ENCODE measurements at regions not wholly inside any gene's neighbourhood (a gene's known extent, or its start where the extent isn't known, plus 50 kb on each side); places are given as distances from the start of the nearest gene placed in this dataset.
"Not testable (repeated sequence)": the region's sequence is repeated elsewhere in the genome, so short reads cannot be mapped to it uniquely, and the experiment has no call there.

DNA sequence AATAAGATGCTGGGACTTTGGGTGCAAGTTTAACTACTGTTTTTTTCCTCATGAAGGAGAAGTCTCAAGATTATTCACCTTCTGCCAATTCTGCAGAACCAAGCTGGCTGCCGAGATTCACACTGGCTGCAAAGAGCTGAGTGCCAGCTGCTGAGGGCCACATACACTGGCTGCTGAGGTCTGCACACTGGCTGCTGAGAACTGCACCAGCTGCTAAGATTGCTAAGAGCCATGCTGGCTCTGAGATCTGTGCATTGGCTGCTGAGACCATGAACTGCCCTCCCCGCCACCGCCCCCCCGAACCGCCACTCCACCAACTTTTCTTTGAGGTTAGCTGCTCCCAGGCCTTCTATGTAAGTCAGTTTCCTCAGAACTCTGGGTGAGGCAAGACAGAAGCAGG lies 330.3 kb downstream of the CBLL2 start:
- H4K8ac ChIP-seq (ENCODE audit: low read depth, low read length) = no peak overlapping the region
- no peak overlapping the region for H4K91ac ChIP-seq (ENCODE audit: low read depth, low read length, poor library complexity)
- no peaks in the 10 kb centered on the region for H3K9me3 ChIP-seq (replicated peaks in 1 of 2; ENCODE audit: control insufficient read depth in 2 of 2, insufficient read depth in 1 of 2, low read depth in 1 of 2, low read length in 2 of 2)
- no peak overlapping the region for H3K9ac ChIP-seq (ENCODE audit: low read depth, low read length, poor library complexity)
- no peak overlapping the region for H3K4me3 ChIP-seq (ENCODE audit: low read length in 2 of 2)
- H3K27me3 ChIP-seq (ENCODE audit: control insufficient read depth in 3 of 3, insufficient read depth in 3 of 3, low read depth in 1 of 3, low read length in 3 of 3) = no peaks in the 10 kb centered on the region
- no peak overlapping the region for H2BK120ac ChIP-seq (ENCODE audit: low read depth, low read length)
- WGBS, 2 donors (ENCODE audit: extremely low coverage in 2 of 2, insufficient read length in 2 of 2, insufficient replicate concordance in 1 of 2) = no CpG with 5 or more reads among the region's 5 CpGs
- H3K14ac ChIP-seq (ENCODE audit: low read length) = no peak overlapping the region
- H3K4ac ChIP-seq (ENCODE audit: low read length) = no peak overlapping the region
- H2BK12ac ChIP-seq (ENCODE audit: low read length) = no peak overlapping the region
- no peak overlapping the region for H2AK5ac ChIP-seq (ENCODE audit: low read depth, low read length)
- H3K27ac ChIP-seq (replicated peaks; ENCODE audit: low read length) = no peak overlapping the region
- H3K18ac ChIP-seq (ENCODE audit: low read length) = no peak overlapping the region
- H3K4me1 ChIP-seq (ENCODE audit: control insufficient read depth in 2 of 2, insufficient read depth in 1 of 2, low read depth in 1 of 2, low read length in 2 of 2) = no peaks in the 10 kb centered on the region
- no peak overlapping the region for H2AFZ ChIP-seq (ENCODE audit: low read length)
- no peaks in the 10 kb centered on the region for H3K79me1 ChIP-seq (ENCODE audit: low read depth, low read length)
- H3K36me3 ChIP-seq (replicated peaks in 1 of 2; ENCODE audit: control insufficient read depth in 2 of 2, insufficient read depth in 2 of 2, low read length in 2 of 2) = no peaks in the 10 kb centered on the region
- H2BK15ac ChIP-seq (ENCODE audit: low read length) = no peak overlapping the region
- no peak for DNase-seq (ENCODE audit: low spot score)
- H3K23ac ChIP-seq (ENCODE audit: low read depth, low read length, poor library complexity) = no peak overlapping the region
- no peak overlapping the region for H3K4me2 ChIP-seq (ENCODE audit: insufficient read depth, low read length, poor library complexity, severe bottlenecking)
- H2BK5ac ChIP-seq (ENCODE audit: low read length) = no peak overlapping the region

- not testable (repeated sequence) for H3K27ac ChIP-seq (replicated peaks; ENCODE audit: low read length); H4K8ac ChIP-seq (ENCODE audit: low read depth, low read length); H2AFZ ChIP-seq (ENCODE audit: low read length); DNase-seq (ENCODE audit: low spot score); H3K79me1 ChIP-seq (ENCODE audit: low read depth, low read length); H3K4me3 ChIP-seq (ENCODE audit: low read length in 2 of 2); H3K9me3 ChIP-seq (replicated peaks in 1 of 2; ENCODE audit: control insufficient read depth in 2 of 2, insufficient read depth in 1 of 2, low read depth in 1 of 2, low read length in 2 of 2); H3K27me3 ChIP-seq (ENCODE audit: control insufficient read depth in 3 of 3, insufficient read depth in 3 of 3, low read depth in 1 of 3, low read length in 3 of 3); H3K14ac ChIP-seq (ENCODE audit: low read length); H2BK120ac ChIP-seq (ENCODE audit: low read depth, low read length); H3K9ac ChIP-seq (ENCODE audit: low read depth, low read length, poor library complexity); H2BK12ac ChIP-seq (ENCODE audit: low read length); H3K18ac ChIP-seq (ENCODE audit: low read length); H3K4me1 ChIP-seq (ENCODE audit: control insufficient read depth in 2 of 2, insufficient read depth in 1 of 2, low read depth in 1 of 2, low read length in 2 of 2); H3K4me2 ChIP-seq (ENCODE audit: insufficient read depth, low read length, poor library complexity, severe bottlenecking); H3K4ac ChIP-seq (ENCODE audit: low read length); H2BK5ac ChIP-seq (ENCODE audit: low read length); H2AK5ac ChIP-seq (ENCODE audit: low read depth, low read length); H3K23ac ChIP-seq (ENCODE audit: low read depth, low read length, poor library complexity); H3K36me3 ChIP-seq (replicated peaks in 1 of 2; ENCODE audit: control insufficient read depth in 2 of 2, insufficient read depth in 2 of 2, low read length in 2 of 2); H4K91ac ChIP-seq (ENCODE audit: low read depth, low read length, poor library complexity); H2BK15ac ChIP-seq (ENCODE audit: low read length)
- WGBS, 2 donors (ENCODE audit: extremely low coverage in 2 of 2, insufficient read length in 2 of 2, insufficient replicate concordance in 1 of 2) = no CpG with 5 or more reads among the region's 15 CpGs
These were observed 336.7 kb downstream of the CBLL2 start for GRCh38 chrX:22609452-22609851.

DNA sequence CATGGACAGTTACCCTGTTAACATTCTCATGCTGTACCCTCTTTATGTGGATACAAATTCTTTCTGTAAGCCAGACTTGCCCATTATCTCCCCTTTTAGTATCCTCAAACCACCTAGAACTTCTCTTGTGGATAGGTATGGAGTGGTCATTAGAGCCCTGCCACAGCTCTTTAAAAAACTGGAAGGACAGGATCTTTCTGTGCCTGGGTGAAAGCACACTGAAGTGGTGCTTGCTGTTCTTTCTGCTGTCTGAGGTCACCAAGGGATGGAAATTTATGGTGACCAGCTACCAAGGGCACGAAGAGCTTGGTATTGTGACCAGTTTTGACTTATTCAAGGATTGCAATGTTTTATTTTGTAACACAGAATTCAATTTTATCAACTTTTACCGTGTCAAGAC lies 344.2 kb downstream of the CBLL2 start:
- H3K18ac ChIP-seq (ENCODE audit: low read length) = no peak overlapping the region
- no peak for DNase-seq (ENCODE audit: low spot score)
- H2BK15ac ChIP-seq (ENCODE audit: low read length) = no peak overlapping the region
- no peak overlapping the region for H4K8ac ChIP-seq (ENCODE audit: low read depth, low read length)
- H3K36me3 ChIP-seq (replicated peaks in 1 of 2; ENCODE audit: control insufficient read depth in 2 of 2, insufficient read depth in 2 of 2, low read length in 2 of 2) = no peaks in the 10 kb centered on the region
- H2BK5ac ChIP-seq (ENCODE audit: low read length) = no peak overlapping the region
- H3K4me3 ChIP-seq (ENCODE audit: low read length in 2 of 2) = no peak overlapping the region
- no peak overlapping the region for H2AFZ ChIP-seq (ENCODE audit: low read length)
- H3K79me1 ChIP-seq (ENCODE audit: low read depth, low read length) = no peaks in the 10 kb centered on the region
- no peak overlapping the region for H2BK12ac ChIP-seq (ENCODE audit: low read length)
- no peak overlapping the region for H2AK5ac ChIP-seq (ENCODE audit: low read depth, low read length)
- H3K27ac ChIP-seq (replicated peaks; ENCODE audit: low read length) = no peak overlapping the region
- no CpG with 5 or more reads among the region's 2 CpGs for WGBS, 2 donors (ENCODE audit: extremely low coverage in 2 of 2, insufficient read length in 2 of 2, insufficient replicate concordance in 1 of 2)
- no peaks in the 10 kb centered on the region for H3K4me1 ChIP-seq (ENCODE audit: control insufficient read depth in 2 of 2, insufficient read depth in 1 of 2, low read depth in 1 of 2, low read length in 2 of 2)
- H3K23ac ChIP-seq (ENCODE audit: low read depth, low read length, poor library complexity) = no peak overlapping the region
- no peak overlapping the region for H3K14ac ChIP-seq (ENCODE audit: low read length)
- H3K4me2 ChIP-seq (ENCODE audit: insufficient read depth, low read length, poor library complexity, severe bottlenecking) = no peak overlapping the region
- H4K91ac ChIP-seq (ENCODE audit: low read depth, low read length, poor library complexity) = no peak overlapping the region
- H2BK120ac ChIP-seq (ENCODE audit: low read depth, low read length) = no peak overlapping the region
- H3K4ac ChIP-seq (ENCODE audit: low read length) = no peak overlapping the region
- no peak overlapping the region for H3K9ac ChIP-seq (ENCODE audit: low read depth, low read length, poor library complexity)
- H3K27me3 ChIP-seq (ENCODE audit: control insufficient read depth in 3 of 3, insufficient read depth in 3 of 3, low read depth in 1 of 3, low read length in 3 of 3) = no peaks in the 10 kb centered on the region
- no peaks in the 10 kb centered on the region for H3K9me3 ChIP-seq (replicated peaks in 1 of 2; ENCODE audit: control insufficient read depth in 2 of 2, insufficient read depth in 1 of 2, low read depth in 1 of 2, low read length in 2 of 2)

DNA sequence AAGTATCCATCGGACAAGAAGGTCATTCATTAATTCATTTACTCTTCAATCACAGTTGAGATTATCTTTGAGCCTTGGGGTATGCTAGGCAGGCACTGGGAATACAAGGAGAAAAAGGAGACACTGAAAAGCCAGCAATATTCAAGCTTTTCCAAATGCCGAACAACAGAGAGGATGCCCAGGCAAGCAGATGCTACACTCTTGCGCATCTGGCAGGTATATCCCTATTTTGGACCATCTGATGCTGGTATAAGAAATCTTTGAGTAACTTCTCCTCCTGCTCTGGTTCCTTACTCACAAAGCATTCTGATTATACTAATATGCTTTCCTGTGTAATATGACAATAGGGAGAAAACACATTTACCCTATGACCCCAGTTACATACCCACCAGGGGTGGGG lies 354.9 kb downstream of the CBLL2 start:
- Histone ChIP-seq H3K4me1 (ENCODE audit: control insufficient read depth in 2 of 2, insufficient read depth in 1 of 2, low read depth in 1 of 2, low read length in 2 of 2) (no peaks in the 10 kb centered on the region), H4K91ac (ENCODE audit: low read depth, low read length, poor library complexity) (no peak overlapping the region), H4K8ac (ENCODE audit: low read depth, low read length) (no peak overlapping the region), H3K27me3 (ENCODE audit: control insufficient read depth in 3 of 3, insufficient read depth in 3 of 3, low read depth in 1 of 3, low read length in 3 of 3) (no peaks in the 10 kb centered on the region), H3K9ac (ENCODE audit: low read depth, low read length, poor library complexity) (no peak overlapping the region), H3K18ac (ENCODE audit: low read length) (no peak overlapping the region), H3K4me2 (ENCODE audit: insufficient read depth, low read length, poor library complexity, severe bottlenecking) (no peak overlapping the region), H3K27ac (replicated peaks; ENCODE audit: low read length) (no peak overlapping the region), H3K9me3 (replicated peaks in 1 of 2; ENCODE audit: control insufficient read depth in 2 of 2, insufficient read depth in 1 of 2, low read depth in 1 of 2, low read length in 2 of 2) (no peaks in the 10 kb centered on the region), H2BK120ac (ENCODE audit: low read depth, low read length) (no peak overlapping the region), H3K79me1 (ENCODE audit: low read depth, low read length) (no peaks in the 10 kb centered on the region), H2BK5ac (ENCODE audit: low read length) (no peak overlapping the region), H3K4me3 (ENCODE audit: low read length in 2 of 2) (no peak overlapping the region), H2BK12ac (ENCODE audit: low read length) (no peak overlapping the region), H3K36me3 (replicated peaks in 1 of 2; ENCODE audit: control insufficient read depth in 2 of 2, insufficient read depth in 2 of 2, low read length in 2 of 2) (no peaks in the 10 kb centered on the region), H3K4ac (ENCODE audit: low read length) (no peak overlapping the region), H2AK5ac (ENCODE audit: low read depth, low read length) (no peak overlapping the region), H3K14ac (ENCODE audit: low read length) (no peak overlapping the region), H2AFZ (ENCODE audit: low read length) (no peak overlapping the region), H2BK15ac (ENCODE audit: low read length) (no peak overlapping the region), H3K23ac (ENCODE audit: low read depth, low read length, poor library complexity) (no peak overlapping the region)
- WGBS, 2 donors (ENCODE audit: extremely low coverage in 2 of 2, insufficient read length in 2 of 2, insufficient replicate concordance in 1 of 2) = no CpG with 5 or more reads among the region's 3 CpGs
- no peak for DNase-seq (ENCODE audit: low spot score)

All from neuronal stem cell (in vitro differentiated cells).